Psoas muscle (tissue), 7 donors: ENCODE measurements at regions not wholly inside any gene's neighbourhood (a gene's known extent, or its start where the extent isn't known, plus 50 kb on each side); places are given as distances from the start of the nearest gene placed in this dataset.

Experiments
- ATAC-seq, 4 donors: fragments of 200-7000 bp; cut with Tn5 transposase; one replicate each; pipeline ENCODE4 v1.9.1; 2020; ENCODE audit warnings: moderate library complexity in 3 of 4, mild to moderate bottlenecking in 2 of 4
- DNase-seq, 2 donors: peaks; one replicate each; pipeline ENCODE4 v3.0.0-alpha.2; 2020
- H3K27ac ChIP-seq: fragments of 200-600 bp; one replicate; pipeline ENCODE4 v1.8.0; 2022
- H3K27me3 ChIP-seq, 3 donors: fragments of 200-600 bp in 1 of 3; one replicate each; pipeline versions ENCODE4 v1.6.1 to v1.8.0; 2013 to 2022; ENCODE audit warnings: low read length in 2 of 3, mild to moderate bottlenecking in 2 of 3, moderate library complexity in 1 of 3; ENCODE audit not compliant: insufficient read depth in 3 of 3
- H3K36me3 ChIP-seq, 2 donors: fragments of 200-600 bp in 1 of 2; one replicate each; pipeline versions ENCODE4 v1.6.1 to v1.8.0; 2013 to 2022; ENCODE audit warnings: low read depth in 1 of 2, mild to moderate bottlenecking in 1 of 2, moderate library complexity in 1 of 2; ENCODE audit not compliant: insufficient read depth in 1 of 2
- H3K4me1 ChIP-seq: fragments of 200-600 bp; one replicate; pipeline ENCODE4 v1.8.0; 2022
- H3K4me3 ChIP-seq: fragments of 200-600 bp; one replicate; pipeline ENCODE4 v1.8.0; 2022; ENCODE audit warnings: mild to moderate bottlenecking
- H3K9me3 ChIP-seq: fragments of 200-600 bp; one replicate; pipeline ENCODE4 v1.8.0; 2022
- CTCF ChIP-seq: fragments of 200-600 bp; IDR thresholded peaks from one replicate; pipeline ENCODE4 v1.8.0; 2022; ENCODE audit warnings: antibody characterized with exemption
- WGBS, 3 donors: extraction: QIAGEN DNeasy Blood & Tissue Kit; methylation state at CpG; one replicate each; pipeline versions ENCODE4 v1.1.6 to v1.1.7; 2013; 5-methylcytosine and 5-hydroxymethylcytosine counted together
- intact Hi-C, 2 donors: fragments of 100-400 bp; cut with DNase I; formaldehyde crosslinking; loops; one replicate each; pipeline versions ENCODE4 v1.11.0 to v1.14.2; 2022
- donor health status: healthy with polysubstance abuse.
- donor health status: DM: no; HTN: no; CAD: no; lungs with moderate emphysema.
- donor health status: Bipolar disorder and iron deficiency.
- donor health status: healthy.
- donor health status: DM: yes; HTN: yes; CAD: no.
- donor health status: DM: no; HTN: no; CAD: no.
- donor health status: DM: yes; HTN: yes; CAD: no.

GRCh38 chr10:16187161-16187560 lies 249.6 kb upstream of the PTER start:
- ATAC-seq = no peak
- Histone ChIP-seq H3K9me3 (no peaks in the 10 kb centered on the region), H3K27me3 (no peaks in the 10 kb centered on the region), H3K36me3 (no peaks in the 10 kb centered on the region), H3K4me3 (no peak overlapping the region), H3K27ac (no peak overlapping the region), H3K4me1 (no peaks in the 10 kb centered on the region)
- TF ChIP-seq CTCF = no peak
- intact Hi-C loops = no loop called here
- whole genome bisulfite sequencing, 3 donors = 62 to 82% (median 74%) methylated on average over 2 of the region's 2 CpGs
- no peak for DNase-seq

GRCh38 chr10:16192337-16192736 lies 244.5 kb upstream of the PTER start:
- no peak overlapping the region for H3K4me3 ChIP-seq
- no peak for DNase-seq
- no peak for ATAC-seq
- no peaks in the 10 kb centered on the region for H3K36me3 ChIP-seq
- 61 to 67% (median 63%) methylated on average over 5 of the region's 5 CpGs for WGBS, 3 donors
- H3K27ac ChIP-seq = no peak overlapping the region
- H3K27me3 ChIP-seq = no peaks in the 10 kb centered on the region
- no peaks in the 10 kb centered on the region for H3K4me1 ChIP-seq
- no peaks in the 10 kb centered on the region for H3K9me3 ChIP-seq
- no peak for TF ChIP-seq CTCF
- intact Hi-C loops = no loop called here

- Histone ChIP-seq H3K27ac (no peak overlapping the region), H3K4me3 (no peak overlapping the region), H3K36me3 (no peaks in the 10 kb centered on the region), H3K27me3 (no peaks in the 10 kb centered on the region), H3K9me3 (no peaks in the 10 kb centered on the region), H3K4me1 (no peaks in the 10 kb centered on the region)
- 68 to 72% (median 70%) methylated on average over 3 of the region's 3 CpGs for WGBS, 3 donors
- intact Hi-C loops = no loop called here
- no peak for ATAC-seq
- no peak for DNase-seq
- TF ChIP-seq CTCF = no peak
Measured at GRCh38 chr10:16193241-16193640, 243.6 kb upstream of the PTER start.

- H3K27ac ChIP-seq = no peak overlapping the region
- no peaks in the 10 kb centered on the region for H3K27me3 ChIP-seq
Measured at GRCh38 chr10:16195178-16195769, 241.5 kb upstream of the PTER start.

More at GRCh38 chr10:16195178-16195769, 241.5 kb upstream of the PTER start:
- Histone ChIP-seq H3K4me3 (no peak overlapping the region), H3K36me3 (no peaks in the 10 kb centered on the region), H3K9me3 (no peaks in the 10 kb centered on the region), H3K4me1 (no peaks in the 10 kb centered on the region)
- TF ChIP-seq CTCF = no peak
- intact Hi-C loops = no loop called here
- ATAC-seq (no peak), DNase-seq (no peak)
- 60 to 76% (median 69%) methylated on average over 1 of the region's 1 CpG for WGBS, 3 donors
